K562 (cell line): ENCODE measurements at regions not wholly inside any gene's neighbourhood (a gene's known extent, or its start where the extent isn't known, plus 50 kb on each side); places are given as distances from the start of the nearest gene placed in this dataset.
A peak's percentile ranks its signal among the peaks of the same experiment; 100 is the strongest.
"Not testable (repeated sequence)": the region's sequence is repeated elsewhere in the genome, so short reads cannot be mapped to it uniquely, and the experiment has no call there.

Experiments
- CEBPB ChIP-seq: fragments of 450-650 bp; IDR thresholded peaks from 2 replicates; pipeline ENCODE4 v1.6.1; 2016; ENCODE audit warnings: missing genetic modification characterization, missing compliant biosample characterization
- CEBPG ChIP-seq, 3 experiments: fragments of 200-800 bp in 1 of 3; sonication (Bioruptor generic) in 1 of 3; sonication (generic) in 1 of 3; formaldehyde crosslinking in 1 of 3; IDR thresholded peaks in 2 of 3; conservative IDR thresholded peaks in 1 of 3; 2 replicates each; pipeline versions ENCODE4 v1.6.1 to v1.8.0; 2016 to 2022; ENCODE audit warnings: missing compliant biosample characterization in 2 of 3, missing genetic modification characterization in 2 of 3, mild to moderate bottlenecking in 1 of 3, missing genetic modification reagents in 1 of 3
- FIP1L1 ChIP-seq: fragments of 200-400 bp; formaldehyde crosslinking; IDR thresholded peaks from 2 replicates; pipeline ENCODE4 v1.6.1; 2018; ENCODE audit warnings: mild to moderate bottlenecking, low read depth, low read length; ENCODE audit not compliant: poor library complexity, severe bottlenecking
- FOXM1 ChIP-seq, 2 experiments: fragments of 450-650 bp in 1 of 2; sonication (generic) in 1 of 2; formaldehyde crosslinking in 1 of 2; IDR thresholded peaks; 2 replicates each; pipeline versions ENCODE4 v1.6.1 to v1.9.0; 2017 to 2022; ENCODE audit warnings: low read depth in 2 of 2, mild to moderate bottlenecking in 2 of 2, missing genetic modification reagents in 1 of 2, moderate library complexity in 1 of 2
- TOE1 ChIP-seq, 2 experiments: fragments of 450-650 bp in 1 of 2; sonication (generic) in 1 of 2; formaldehyde crosslinking in 1 of 2; IDR thresholded peaks; 2 replicates each; pipeline versions ENCODE4 v1.7.1 to v1.8.0; 2016 to 2022; ENCODE audit warnings: borderline replicate concordance in 2 of 2, mild to moderate bottlenecking in 2 of 2, antibody characterized with exemption in 1 of 2, inconsistent platforms in 1 of 2, low read depth in 1 of 2, missing genetic modification reagents in 1 of 2, moderate library complexity in 1 of 2
- ZKSCAN8 ChIP-seq: fragments of 200-800 bp; sonication (Bioruptor generic); IDR thresholded peaks from 2 replicates; pipeline ENCODE4 v1.6.1; 2016; ENCODE audit warnings: missing genetic modification characterization, missing compliant biosample characterization
- ZNF830 ChIP-seq: fragments of 250-450 bp; sonication (Bioruptor Pico); IDR thresholded peaks from 2 replicates; pipeline ENCODE4 v1.5.0; 2021; ENCODE audit warnings: mild to moderate bottlenecking
- TF ChIP-seq, protein P1 (sequence below): fragments of 450-650 bp; IDR thresholded peaks from 2 replicates; pipeline ENCODE4 v1.6.1; 2016; ENCODE audit warnings: mild to moderate bottlenecking, moderate library complexity
- TF ChIP-seq, protein P2 (sequence below): fragments of 250-450 bp; sonication (Bioruptor Pico); IDR thresholded peaks from 2 replicates; pipeline ENCODE4 v1.9.0; 2021; ENCODE audit warnings: mild to moderate bottlenecking, inconsistent platforms
- TF ChIP-seq, protein P3 (sequence below): sonication (generic); formaldehyde crosslinking; IDR thresholded peaks from 2 replicates; pipeline ENCODE4 v1.9.0; 2022; ENCODE audit warnings: mild to moderate bottlenecking, missing genetic modification reagents

DNA sequence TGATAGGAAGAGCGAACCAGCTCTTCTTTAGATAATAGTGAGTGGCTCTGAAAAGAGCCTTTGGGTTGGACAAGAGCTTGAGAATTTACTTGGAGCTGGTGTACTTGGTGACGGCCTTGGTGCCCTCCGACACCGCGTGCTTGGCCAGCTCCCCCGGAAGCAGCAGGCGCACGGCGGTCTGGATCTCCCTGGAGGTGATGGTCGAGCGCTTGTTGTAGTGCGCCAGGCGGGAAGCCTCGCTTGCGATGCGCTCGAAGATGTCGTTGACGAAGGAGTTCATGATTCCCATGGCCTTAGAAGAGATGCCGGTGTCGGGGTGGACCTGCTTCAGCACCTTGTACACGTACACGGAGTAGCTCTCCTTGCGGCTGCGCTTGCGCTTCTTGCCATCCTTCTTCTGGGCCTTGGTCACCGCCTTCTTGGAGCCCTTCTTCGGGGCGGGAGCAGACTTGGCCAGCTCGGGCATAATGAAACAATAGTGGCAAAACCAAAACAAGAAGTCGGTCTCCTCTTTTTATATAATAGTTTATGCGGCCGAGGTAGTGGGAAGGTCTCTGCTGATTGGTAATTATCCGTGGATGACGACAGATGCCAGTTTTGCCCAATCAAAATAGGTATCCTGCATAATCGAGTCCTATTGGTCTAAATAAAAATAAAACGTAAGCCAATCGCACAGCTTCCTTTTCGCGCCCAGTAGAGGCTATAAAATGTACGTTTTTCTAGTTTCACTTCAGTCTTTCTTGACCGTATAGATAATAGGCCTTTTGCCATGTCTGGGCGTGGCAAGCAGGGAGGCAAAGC lies 104.6 kb downstream of the OR2B2 start (continued):
- TF ChIP-seq TOE1 (IDR thresholded peaks at IDR 0.05; ENCODE audit: borderline replicate concordance) = peak; percentile 41; the same call in 1 of the 2 replicates
- TF ChIP-seq TOE1 (CRISPR knock-in tag; IDR thresholded peaks at IDR 0.05; ENCODE audit: borderline replicate concordance, low read depth) = peak; percentile 68; the same call in 1 of the 2 replicates
- TF ChIP-seq ZKSCAN8 (CRISPR knock-in tag) = peak; percentile 69; the same call in 1 of the 2 replicates
- TF ChIP-seq CEBPB (tag) = 0 out of 2 replicates have a peak, but pooled peaks have one; percentile 52
- TF ChIP-seq FOXM1 (IDR thresholded peaks at IDR 0.05; ENCODE audit: low read depth) = peak; percentile 96
- TF ChIP-seq FOXM1 (CRISPR knock-in tag; IDR thresholded peaks at IDR 0.05; ENCODE audit: low read depth) = peak; percentile 93
- 0 out of 2 replicates have a peak, but pooled peaks have one; percentile 43 for TF ChIP-seq ZNF830
- TF ChIP-seq FIP1L1 = peak; percentile 92
- TF ChIP-seq CEBPG (CRISPR knock-in tag; IDR thresholded peaks at IDR 0.05) = not testable (repeated sequence)
- TF ChIP-seq CEBPG (tag; conservative IDR thresholded peaks at IDR 0.05 in 1 of 2, IDR thresholded peaks at IDR 0.05 in 1 of 2) = peak in 1 of 2 experiments; percentile 74; a peak in 2 of 4 replicates
- TF ChIP-seq, protein P1, sequence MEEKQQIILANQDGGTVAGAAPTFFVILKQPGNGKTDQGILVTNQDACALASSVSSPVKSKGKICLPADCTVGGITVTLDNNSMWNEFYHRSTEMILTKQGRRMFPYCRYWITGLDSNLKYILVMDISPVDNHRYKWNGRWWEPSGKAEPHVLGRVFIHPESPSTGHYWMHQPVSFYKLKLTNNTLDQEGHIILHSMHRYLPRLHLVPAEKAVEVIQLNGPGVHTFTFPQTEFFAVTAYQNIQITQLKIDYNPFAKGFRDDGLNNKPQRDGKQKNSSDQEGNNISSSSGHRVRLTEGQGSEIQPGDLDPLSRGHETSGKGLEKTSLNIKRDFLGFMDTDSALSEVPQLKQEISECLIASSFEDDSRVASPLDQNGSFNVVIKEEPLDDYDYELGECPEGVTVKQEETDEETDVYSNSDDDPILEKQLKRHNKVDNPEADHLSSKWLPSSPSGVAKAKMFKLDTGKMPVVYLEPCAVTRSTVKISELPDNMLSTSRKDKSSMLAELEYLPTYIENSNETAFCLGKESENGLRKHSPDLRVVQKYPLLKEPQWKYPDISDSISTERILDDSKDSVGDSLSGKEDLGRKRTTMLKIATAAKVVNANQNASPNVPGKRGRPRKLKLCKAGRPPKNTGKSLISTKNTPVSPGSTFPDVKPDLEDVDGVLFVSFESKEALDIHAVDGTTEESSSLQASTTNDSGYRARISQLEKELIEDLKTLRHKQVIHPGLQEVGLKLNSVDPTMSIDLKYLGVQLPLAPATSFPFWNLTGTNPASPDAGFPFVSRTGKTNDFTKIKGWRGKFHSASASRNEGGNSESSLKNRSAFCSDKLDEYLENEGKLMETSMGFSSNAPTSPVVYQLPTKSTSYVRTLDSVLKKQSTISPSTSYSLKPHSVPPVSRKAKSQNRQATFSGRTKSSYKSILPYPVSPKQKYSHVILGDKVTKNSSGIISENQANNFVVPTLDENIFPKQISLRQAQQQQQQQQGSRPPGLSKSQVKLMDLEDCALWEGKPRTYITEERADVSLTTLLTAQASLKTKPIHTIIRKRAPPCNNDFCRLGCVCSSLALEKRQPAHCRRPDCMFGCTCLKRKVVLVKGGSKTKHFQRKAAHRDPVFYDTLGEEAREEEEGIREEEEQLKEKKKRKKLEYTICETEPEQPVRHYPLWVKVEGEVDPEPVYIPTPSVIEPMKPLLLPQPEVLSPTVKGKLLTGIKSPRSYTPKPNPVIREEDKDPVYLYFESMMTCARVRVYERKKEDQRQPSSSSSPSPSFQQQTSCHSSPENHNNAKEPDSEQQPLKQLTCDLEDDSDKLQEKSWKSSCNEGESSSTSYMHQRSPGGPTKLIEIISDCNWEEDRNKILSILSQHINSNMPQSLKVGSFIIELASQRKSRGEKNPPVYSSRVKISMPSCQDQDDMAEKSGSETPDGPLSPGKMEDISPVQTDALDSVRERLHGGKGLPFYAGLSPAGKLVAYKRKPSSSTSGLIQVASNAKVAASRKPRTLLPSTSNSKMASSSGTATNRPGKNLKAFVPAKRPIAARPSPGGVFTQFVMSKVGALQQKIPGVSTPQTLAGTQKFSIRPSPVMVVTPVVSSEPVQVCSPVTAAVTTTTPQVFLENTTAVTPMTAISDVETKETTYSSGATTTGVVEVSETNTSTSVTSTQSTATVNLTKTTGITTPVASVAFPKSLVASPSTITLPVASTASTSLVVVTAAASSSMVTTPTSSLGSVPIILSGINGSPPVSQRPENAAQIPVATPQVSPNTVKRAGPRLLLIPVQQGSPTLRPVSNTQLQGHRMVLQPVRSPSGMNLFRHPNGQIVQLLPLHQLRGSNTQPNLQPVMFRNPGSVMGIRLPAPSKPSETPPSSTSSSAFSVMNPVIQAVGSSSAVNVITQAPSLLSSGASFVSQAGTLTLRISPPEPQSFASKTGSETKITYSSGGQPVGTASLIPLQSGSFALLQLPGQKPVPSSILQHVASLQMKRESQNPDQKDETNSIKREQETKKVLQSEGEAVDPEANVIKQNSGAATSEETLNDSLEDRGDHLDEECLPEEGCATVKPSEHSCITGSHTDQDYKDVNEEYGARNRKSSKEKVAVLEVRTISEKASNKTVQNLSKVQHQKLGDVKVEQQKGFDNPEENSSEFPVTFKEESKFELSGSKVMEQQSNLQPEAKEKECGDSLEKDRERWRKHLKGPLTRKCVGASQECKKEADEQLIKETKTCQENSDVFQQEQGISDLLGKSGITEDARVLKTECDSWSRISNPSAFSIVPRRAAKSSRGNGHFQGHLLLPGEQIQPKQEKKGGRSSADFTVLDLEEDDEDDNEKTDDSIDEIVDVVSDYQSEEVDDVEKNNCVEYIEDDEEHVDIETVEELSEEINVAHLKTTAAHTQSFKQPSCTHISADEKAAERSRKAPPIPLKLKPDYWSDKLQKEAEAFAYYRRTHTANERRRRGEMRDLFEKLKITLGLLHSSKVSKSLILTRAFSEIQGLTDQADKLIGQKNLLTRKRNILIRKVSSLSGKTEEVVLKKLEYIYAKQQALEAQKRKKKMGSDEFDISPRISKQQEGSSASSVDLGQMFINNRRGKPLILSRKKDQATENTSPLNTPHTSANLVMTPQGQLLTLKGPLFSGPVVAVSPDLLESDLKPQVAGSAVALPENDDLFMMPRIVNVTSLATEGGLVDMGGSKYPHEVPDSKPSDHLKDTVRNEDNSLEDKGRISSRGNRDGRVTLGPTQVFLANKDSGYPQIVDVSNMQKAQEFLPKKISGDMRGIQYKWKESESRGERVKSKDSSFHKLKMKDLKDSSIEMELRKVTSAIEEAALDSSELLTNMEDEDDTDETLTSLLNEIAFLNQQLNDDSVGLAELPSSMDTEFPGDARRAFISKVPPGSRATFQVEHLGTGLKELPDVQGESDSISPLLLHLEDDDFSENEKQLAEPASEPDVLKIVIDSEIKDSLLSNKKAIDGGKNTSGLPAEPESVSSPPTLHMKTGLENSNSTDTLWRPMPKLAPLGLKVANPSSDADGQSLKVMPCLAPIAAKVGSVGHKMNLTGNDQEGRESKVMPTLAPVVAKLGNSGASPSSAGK = peak; percentile 87
- TF ChIP-seq, protein P2, sequence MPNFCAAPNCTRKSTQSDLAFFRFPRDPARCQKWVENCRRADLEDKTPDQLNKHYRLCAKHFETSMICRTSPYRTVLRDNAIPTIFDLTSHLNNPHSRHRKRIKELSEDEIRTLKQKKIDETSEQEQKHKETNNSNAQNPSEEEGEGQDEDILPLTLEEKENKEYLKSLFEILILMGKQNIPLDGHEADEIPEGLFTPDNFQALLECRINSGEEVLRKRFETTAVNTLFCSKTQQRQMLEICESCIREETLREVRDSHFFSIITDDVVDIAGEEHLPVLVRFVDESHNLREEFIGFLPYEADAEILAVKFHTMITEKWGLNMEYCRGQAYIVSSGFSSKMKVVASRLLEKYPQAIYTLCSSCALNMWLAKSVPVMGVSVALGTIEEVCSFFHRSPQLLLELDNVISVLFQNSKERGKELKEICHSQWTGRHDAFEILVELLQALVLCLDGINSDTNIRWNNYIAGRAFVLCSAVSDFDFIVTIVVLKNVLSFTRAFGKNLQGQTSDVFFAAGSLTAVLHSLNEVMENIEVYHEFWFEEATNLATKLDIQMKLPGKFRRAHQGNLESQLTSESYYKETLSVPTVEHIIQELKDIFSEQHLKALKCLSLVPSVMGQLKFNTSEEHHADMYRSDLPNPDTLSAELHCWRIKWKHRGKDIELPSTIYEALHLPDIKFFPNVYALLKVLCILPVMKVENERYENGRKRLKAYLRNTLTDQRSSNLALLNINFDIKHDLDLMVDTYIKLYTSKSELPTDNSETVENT = peak; percentile 94; the same call in 1 of the 2 replicates
- TF ChIP-seq, protein P3, sequence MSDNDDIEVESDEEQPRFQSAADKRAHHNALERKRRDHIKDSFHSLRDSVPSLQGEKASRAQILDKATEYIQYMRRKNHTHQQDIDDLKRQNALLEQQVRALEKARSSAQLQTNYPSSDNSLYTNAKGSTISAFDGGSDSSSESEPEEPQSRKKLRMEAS (CRISPR knock-in tag) = peak; percentile 85
